Vagina (tissue), 2 donors: ENCODE measurements at regions not wholly inside any gene's neighbourhood (a gene's known extent, or its start where the extent isn't known, plus 50 kb on each side); places are given as distances from the start of the nearest gene placed in this dataset.

Experiments
- POLR2A ChIP-seq, 2 donors: fragments of 450-650 bp; IDR thresholded peaks; one replicate each; pipeline ENCODE4 v1.6.1; 2017; ENCODE audit warnings: antibody characterized with exemption in 2 of 2, mild to moderate bottlenecking in 2 of 2, moderate library complexity in 2 of 2
- POLR2AphosphoS5 ChIP-seq, 2 donors: sonication (generic); formaldehyde crosslinking; IDR thresholded peaks; one replicate each; pipeline ENCODE4 v1.9.0; 2017; ENCODE audit warnings: antibody characterized with exemption in 2 of 2, mild to moderate bottlenecking in 2 of 2, low read depth in 1 of 2; ENCODE audit not compliant: insufficient read depth in 1 of 2
- TF ChIP-seq, protein P1 (sequence below), 3 experiments: fragments of 450-650 bp in 2 of 3; fragments of 200-600 bp in 1 of 3; sonication (generic) in 1 of 3; IDR thresholded peaks; one replicate each; pipeline ENCODE4 v1.5.1; 2017 to 2019; ENCODE audit warnings: antibody characterized with exemption in 3 of 3, mild to moderate bottlenecking in 2 of 3, moderate library complexity in 2 of 3

- TF ChIP-seq, protein P1, sequence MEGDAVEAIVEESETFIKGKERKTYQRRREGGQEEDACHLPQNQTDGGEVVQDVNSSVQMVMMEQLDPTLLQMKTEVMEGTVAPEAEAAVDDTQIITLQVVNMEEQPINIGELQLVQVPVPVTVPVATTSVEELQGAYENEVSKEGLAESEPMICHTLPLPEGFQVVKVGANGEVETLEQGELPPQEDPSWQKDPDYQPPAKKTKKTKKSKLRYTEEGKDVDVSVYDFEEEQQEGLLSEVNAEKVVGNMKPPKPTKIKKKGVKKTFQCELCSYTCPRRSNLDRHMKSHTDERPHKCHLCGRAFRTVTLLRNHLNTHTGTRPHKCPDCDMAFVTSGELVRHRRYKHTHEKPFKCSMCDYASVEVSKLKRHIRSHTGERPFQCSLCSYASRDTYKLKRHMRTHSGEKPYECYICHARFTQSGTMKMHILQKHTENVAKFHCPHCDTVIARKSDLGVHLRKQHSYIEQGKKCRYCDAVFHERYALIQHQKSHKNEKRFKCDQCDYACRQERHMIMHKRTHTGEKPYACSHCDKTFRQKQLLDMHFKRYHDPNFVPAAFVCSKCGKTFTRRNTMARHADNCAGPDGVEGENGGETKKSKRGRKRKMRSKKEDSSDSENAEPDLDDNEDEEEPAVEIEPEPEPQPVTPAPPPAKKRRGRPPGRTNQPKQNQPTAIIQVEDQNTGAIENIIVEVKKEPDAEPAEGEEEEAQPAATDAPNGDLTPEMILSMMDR (IDR thresholded peaks at IDR 0.05) = no peak
- no peak for TF ChIP-seq POLR2A (IDR thresholded peaks at IDR 0.05)
- TF ChIP-seq POLR2AphosphoS5 (IDR thresholded peaks at IDR 0.05; ENCODE audit: insufficient read depth in 1 of 2, low read depth in 1 of 2) = no peak
These were observed 244.9 kb downstream of the ETAA1 start for GRCh38 chr2:67642046-67642382.
